Aorta (tissue), 5 donors: ENCODE measurements at regions not wholly inside any gene's neighbourhood (a gene's known extent, or its start where the extent isn't known, plus 50 kb on each side); places are given as distances from the start of the nearest gene placed in this dataset.

ENCODE experiments used
- ATAC-seq: fragments of 200-7000 bp; cut with Tn5 transposase; one replicate; pipeline ENCODE4 v1.9.1; 2022; ENCODE audit warnings: moderate library complexity; ENCODE audit not compliant: low FRiP score
- DNase-seq, 2 donors: peaks; one replicate each; pipeline ENCODE4 v3.0.0-alpha.2; 2020
- H3K27ac ChIP-seq, 2 donors: one replicate each; pipeline ENCODE4 v1.5.1; 2013; ENCODE audit warnings: low read length in 2 of 2, mild to moderate bottlenecking in 2 of 2, moderate library complexity in 2 of 2, control low read depth in 1 of 2, inconsistent platforms in 1 of 2, low read depth in 1 of 2
- H3K27me3 ChIP-seq, 2 donors: one replicate each; pipeline ENCODE4 v1.6.1; 2013; ENCODE audit warnings: control low read depth in 1 of 2, low read length in 1 of 2, mild to moderate bottlenecking in 1 of 2, moderate library complexity in 1 of 2; ENCODE audit not compliant: insufficient read depth in 2 of 2, control insufficient read depth in 1 of 2
- H3K36me3 ChIP-seq, 2 donors: one replicate each; pipeline ENCODE4 v1.6.1; 2013; ENCODE audit warnings: control low read depth in 1 of 2, low read length in 1 of 2, mild to moderate bottlenecking in 1 of 2; ENCODE audit not compliant: insufficient read depth in 2 of 2, control insufficient read depth in 1 of 2
- H3K4me1 ChIP-seq, 2 donors: one replicate each; pipeline ENCODE4 v1.6.1; 2013; ENCODE audit warnings: low read length in 2 of 2, control low read depth in 1 of 2, mild to moderate bottlenecking in 1 of 2, moderate library complexity in 1 of 2; ENCODE audit not compliant: insufficient read depth in 2 of 2, control insufficient read depth in 1 of 2
- H3K4me3 ChIP-seq, 2 donors: one replicate each; pipeline ENCODE4 v1.5.1; 2013; ENCODE audit warnings: low read length in 2 of 2, control low read depth in 1 of 2, mild to moderate bottlenecking in 1 of 2
- H3K9me3 ChIP-seq: one replicate; pipeline ENCODE4 v1.6.1; 2013; ENCODE audit warnings: mild to moderate bottlenecking, low read length; ENCODE audit not compliant: control insufficient read depth
- WGBS, 2 donors: extraction: QIAGEN DNeasy Blood & Tissue Kit; methylation state at CpG; one replicate each; pipeline ENCODE4 v1.1.7; 2013; 5-methylcytosine and 5-hydroxymethylcytosine counted together
- intact Hi-C, 2 donors: fragments of 100-400 bp; cut with DNase I; formaldehyde crosslinking; loops; one replicate each; pipeline versions ENCODE4 v1.14.2 to v1.15.0; 2022
- donor health status: healthy with polysubstance abuse.
- donor health status: Bipolar disorder and iron deficiency.
- donor health status: DM: no; HTN: no; CAD: no.
- donor health status: DM: no; HTN: no; CAD: no.
- donor health status: DM: yes; HTN: yes; CAD: no.

DNA sequence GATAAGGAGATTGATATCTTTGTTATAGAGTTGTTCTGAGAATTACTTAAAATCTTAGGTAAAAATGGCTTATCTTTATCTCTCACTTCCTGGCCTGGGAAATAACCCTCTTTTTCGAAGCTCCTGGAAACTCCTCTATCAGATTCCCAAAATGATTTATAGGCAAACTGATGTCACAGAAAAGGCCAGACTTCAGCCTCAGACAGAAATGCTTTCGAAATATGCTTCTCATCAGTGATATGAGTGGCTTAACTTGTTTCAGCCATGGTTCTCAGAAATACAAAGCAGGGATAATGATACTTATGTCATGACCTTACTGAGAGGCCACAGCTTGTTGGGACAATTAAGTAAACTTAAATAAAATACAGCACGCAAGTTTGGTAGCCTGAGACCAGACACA lies 85.3 kb upstream of the HS3ST1 start:
- Histone ChIP-seq H3K4me3 (no peak overlapping the region), H3K4me1 (no peaks in the 10 kb centered on the region), H3K27ac (no peak overlapping the region), H3K27me3 (no peaks in the 10 kb centered on the region), H3K36me3 (no peaks in the 10 kb centered on the region), H3K9me3 (no peaks in the 10 kb centered on the region)
- ATAC-seq (no peak), DNase-seq (no peak)
- intact Hi-C loops = no loop called here
- 47 to 76% methylated on average over 3 of the region's 3 CpGs for WGBS, 2 donors

DNA sequence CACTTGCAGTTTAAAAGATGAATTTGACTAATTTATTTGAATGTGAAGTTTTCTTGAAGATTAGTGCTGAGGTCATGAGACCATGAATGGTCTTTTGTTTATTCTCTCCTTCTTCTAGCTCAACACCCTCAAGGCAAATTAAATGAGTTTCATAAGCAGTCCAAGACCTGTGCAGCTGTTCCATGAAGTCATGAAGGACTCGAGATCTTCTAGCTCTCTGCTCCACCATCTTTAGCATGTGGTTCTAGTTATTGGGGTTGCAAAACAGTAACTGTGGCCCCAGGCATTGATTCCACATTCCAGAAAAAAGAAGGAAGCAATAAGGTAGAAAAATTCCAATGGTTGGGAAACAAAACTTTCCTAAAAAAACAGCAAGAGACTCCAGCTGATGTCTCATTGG lies 84.2 kb upstream of the HS3ST1 start:
- 59 to 61% methylated on average over 1 of the region's 1 CpG for WGBS, 2 donors
- intact Hi-C loops = no loop called here
- no peak for ATAC-seq

DNA sequence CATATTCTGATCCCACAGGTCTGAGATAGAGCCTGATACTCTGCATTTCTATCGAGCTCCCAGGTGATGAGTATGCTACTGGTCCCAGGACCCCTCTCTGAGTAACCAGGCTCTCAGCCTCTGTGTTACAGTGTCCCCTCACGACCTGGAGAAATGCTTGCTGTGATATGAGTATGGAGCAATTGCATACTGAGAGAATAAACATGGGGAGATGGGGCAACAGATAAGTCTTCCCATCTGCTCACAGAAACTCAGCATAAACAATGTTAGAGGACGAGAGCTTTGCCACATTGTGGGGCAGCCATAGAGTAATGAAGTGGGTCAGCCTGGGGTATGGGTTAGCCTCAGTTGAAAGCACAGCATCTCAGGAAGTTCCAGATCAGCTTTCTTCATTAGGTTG lies 82.6 kb upstream of the HS3ST1 start:
- 65 to 74% methylated on average over 3 of the region's 3 CpGs for WGBS, 2 donors
- intact Hi-C loops = no loop called here

More for the DNA sequence above, 84.2 kb upstream of the HS3ST1 start:
- H3K27ac ChIP-seq = no peak overlapping the region
- no peaks in the 10 kb centered on the region for H3K4me1 ChIP-seq
- H3K4me3 ChIP-seq = no peak overlapping the region
- no peaks in the 10 kb centered on the region for H3K9me3 ChIP-seq
- no peaks in the 10 kb centered on the region for H3K27me3 ChIP-seq
- H3K36me3 ChIP-seq = no peaks in the 10 kb centered on the region
- DNase-seq = no peak

DNA sequence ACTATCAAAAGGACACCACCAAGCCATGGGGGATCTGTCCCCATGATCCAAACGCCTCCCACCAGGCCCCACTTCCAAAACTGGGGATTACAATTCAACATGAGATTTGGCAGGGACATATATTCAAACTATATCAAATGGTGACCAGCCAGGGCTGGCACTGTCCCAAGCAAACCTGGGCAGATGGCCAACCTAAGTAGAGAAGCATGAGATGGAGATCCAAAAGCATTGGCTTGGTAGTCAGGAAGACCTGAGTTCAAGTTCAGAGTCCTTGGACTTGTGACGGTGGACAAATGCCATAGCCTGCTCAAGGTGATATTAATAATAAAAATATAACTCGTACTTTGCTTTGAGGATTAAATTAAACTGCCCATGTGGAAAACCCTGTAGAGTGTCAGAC lies 79.2 kb upstream of the HS3ST1 start:
- ATAC-seq = no peak
- 32 to 46% methylated on average over 3 of the region's 3 CpGs for WGBS, 2 donors
- Histone ChIP-seq H3K36me3 (no peaks in the 10 kb centered on the region), H3K9me3 (no peaks in the 10 kb centered on the region), H3K27me3 (no peaks in the 10 kb centered on the region), H3K4me3 (no peak overlapping the region), H3K27ac (no peak overlapping the region), H3K4me1 (no peaks in the 10 kb centered on the region)
- no peak for DNase-seq
- intact Hi-C loops = no loop called here

More for the DNA sequence above, 82.6 kb upstream of the HS3ST1 start:
- Histone ChIP-seq H3K4me3 (no peak overlapping the region), H3K36me3 (no peaks in the 10 kb centered on the region), H3K27me3 (no peaks in the 10 kb centered on the region), H3K9me3 (no peaks in the 10 kb centered on the region), H3K4me1 (no peaks in the 10 kb centered on the region), H3K27ac (no peak overlapping the region)
- no peak for DNase-seq
- no peak for ATAC-seq

DNA sequence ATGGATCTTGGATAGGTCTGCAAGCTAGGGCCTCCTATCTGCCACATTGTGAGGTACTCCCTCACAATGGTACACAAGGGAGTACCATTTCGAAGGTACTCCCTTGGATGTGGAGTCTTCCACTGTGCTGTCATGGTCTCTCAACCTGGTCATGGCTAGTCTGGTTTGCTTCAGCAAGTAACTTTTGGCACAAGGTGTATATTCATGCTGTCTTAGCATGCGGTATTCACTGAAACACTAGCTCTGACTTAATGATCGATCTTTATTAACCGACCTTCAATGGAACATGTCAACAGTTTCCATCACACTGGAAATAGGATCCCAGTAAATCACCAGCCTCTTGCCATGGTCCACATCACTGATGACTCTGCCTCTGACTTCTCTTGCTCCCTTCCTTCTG lies 77.5 kb upstream of the HS3ST1 start:
- no peak overlapping the region for H3K4me3 ChIP-seq
- DNase-seq (no peak), ATAC-seq (no peak)
- intact Hi-C loops = no loop called here
- no peaks in the 10 kb centered on the region for H3K27me3 ChIP-seq
- H3K27ac ChIP-seq = no peak overlapping the region
- no peaks in the 10 kb centered on the region for H3K4me1 ChIP-seq
- no peaks in the 10 kb centered on the region for H3K9me3 ChIP-seq
- no peaks in the 10 kb centered on the region for H3K36me3 ChIP-seq
- 94 to 95% methylated on average over 4 of the region's 4 CpGs for WGBS, 2 donors

DNA sequence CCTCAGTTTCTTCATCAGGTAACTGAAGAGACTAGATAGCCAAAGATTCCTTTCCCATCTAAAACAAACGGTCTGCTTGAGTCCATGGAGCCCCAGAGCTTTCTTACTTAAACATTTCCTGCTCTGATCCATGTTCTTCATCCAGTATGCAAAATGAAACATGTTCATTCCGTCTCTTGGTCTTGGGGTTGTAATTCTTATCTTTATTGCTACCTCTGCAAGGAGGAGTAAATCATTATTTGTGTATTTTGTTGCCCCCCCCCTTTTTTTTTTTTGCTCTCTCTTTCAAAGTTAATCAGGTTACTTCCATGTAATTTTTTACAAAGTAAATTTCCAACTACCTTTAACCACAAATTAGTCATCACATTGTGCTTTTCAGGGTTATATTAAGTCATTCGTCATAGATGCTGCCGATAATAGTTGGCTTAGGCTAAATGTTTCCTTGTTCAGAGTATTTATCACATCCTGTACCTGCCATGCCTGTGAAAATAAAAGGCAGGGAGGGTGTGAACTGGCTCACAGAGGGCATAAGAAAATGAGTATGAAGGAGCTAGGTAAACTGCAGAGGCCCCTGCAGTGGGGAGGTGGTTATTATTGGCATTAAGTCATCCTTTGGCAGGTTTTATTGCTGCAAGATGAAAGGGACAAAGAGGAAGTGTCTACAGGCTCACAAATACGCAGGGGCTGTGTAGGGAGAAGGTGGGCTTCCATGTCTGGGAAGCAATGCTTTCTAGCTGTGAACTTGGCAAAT lies 76.7 kb upstream of the HS3ST1 start:
- intact Hi-C loops = no loop called here
- DNase-seq = no peak
- ATAC-seq = no peak
- WGBS, 2 donors = 67 to 78% methylated on average over 5 of the region's 5 CpGs
- no peaks in the 10 kb centered on the region for H3K36me3 ChIP-seq
- no peaks in the 10 kb centered on the region for H3K27me3 ChIP-seq
- no peaks in the 10 kb centered on the region for H3K9me3 ChIP-seq
- H3K27ac ChIP-seq = no peak overlapping the region
- H3K4me3 ChIP-seq = no peak overlapping the region
- no peaks in the 10 kb centered on the region for H3K4me1 ChIP-seq

DNA sequence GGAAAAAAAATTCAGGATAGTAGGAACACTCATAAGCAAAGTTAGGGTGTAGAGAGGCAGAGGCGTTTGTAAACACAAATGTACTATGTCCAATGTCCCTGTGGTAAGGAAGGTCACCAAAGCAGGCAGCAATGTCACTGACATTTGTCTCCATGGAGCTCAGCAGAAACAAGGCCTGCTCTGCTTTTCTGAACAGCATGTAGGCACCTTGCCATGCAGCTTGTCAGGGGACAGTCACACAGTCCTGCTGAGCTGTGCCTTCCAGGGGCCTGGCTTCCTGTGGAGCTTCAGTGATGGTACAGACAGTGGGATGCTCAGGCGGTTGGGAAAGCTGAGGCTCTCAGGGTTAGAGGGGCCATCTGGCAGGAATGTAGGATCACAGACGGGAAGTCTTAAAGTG lies 74.5 kb upstream of the HS3ST1 start:
- no peaks in the 10 kb centered on the region for H3K36me3 ChIP-seq
- no peak for DNase-seq
- intact Hi-C loops = no loop called here
- no peak overlapping the region for H3K4me3 ChIP-seq
- H3K27me3 ChIP-seq = no peaks in the 10 kb centered on the region
- H3K4me1 ChIP-seq = no peaks in the 10 kb centered on the region
- H3K9me3 ChIP-seq = peaks cover 2% of the 10 kb centered on the region
- WGBS, 2 donors = 56 to 57% methylated on average over 3 of the region's 3 CpGs
- peak; percentile 41 for ATAC-seq
- no peak overlapping the region for H3K27ac ChIP-seq

DNA sequence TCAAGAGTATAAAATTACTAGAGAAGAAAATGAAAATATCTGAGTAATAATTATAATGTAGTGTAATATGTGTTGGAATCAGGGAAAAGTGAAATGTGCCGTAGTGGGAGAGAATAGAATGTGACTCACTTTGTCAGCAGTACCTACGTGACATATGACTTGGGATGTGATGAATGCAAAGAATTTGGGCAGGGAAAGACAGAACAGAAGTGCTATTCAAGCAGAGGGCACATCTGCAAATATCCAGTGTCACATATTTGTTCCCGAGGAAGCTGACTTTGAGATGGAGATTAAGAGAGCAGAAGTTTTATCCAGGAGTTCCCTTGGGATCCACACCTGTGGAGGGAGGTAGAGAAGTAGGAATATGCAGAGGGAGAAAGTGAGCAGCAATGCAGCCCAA lies 69.3 kb upstream of the HS3ST1 start:
- DNase-seq (no peak), ATAC-seq (no peak)
- 79 to 91% methylated on average over 3 of the region's 3 CpGs for WGBS, 2 donors
- Histone ChIP-seq H3K27ac (no peak overlapping the region), H3K4me3 (no peak overlapping the region), H3K9me3 (peaks cover 4% of the 10 kb centered on the region), H3K27me3 (no peaks in the 10 kb centered on the region), H3K36me3 (no peaks in the 10 kb centered on the region), H3K4me1 (no peaks in the 10 kb centered on the region)
- intact Hi-C loops = no loop called here

DNA sequence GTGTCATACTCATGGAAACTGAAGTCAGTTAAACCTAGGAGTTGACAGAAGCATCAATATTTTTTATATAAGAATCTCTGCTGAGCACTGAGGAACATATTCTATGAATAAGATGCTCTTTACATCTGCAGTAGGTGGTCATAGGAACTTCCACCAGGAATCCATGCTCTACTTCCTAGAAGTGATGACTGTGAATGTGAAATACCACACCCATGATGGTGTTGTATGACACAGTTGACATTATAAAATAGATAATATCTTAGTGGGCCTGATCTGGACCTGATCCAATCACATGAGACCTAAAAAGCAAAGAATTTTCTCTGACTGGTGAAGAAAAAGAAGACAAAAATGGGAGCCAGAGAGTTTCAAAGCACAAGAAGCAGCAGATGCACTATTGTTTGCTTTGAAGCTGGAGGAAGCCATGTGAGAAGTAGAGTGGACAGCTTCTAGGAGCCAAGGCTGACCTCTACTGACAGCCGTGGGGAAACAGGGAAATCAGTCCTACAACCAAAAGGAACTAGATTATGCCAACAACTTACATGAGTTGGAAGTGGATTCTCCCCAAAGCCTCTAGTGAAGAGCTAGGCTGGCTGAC lies 68.6 kb upstream of the HS3ST1 start:
- no peaks in the 10 kb centered on the region for H3K27me3 ChIP-seq
- intact Hi-C loops = no loop called here
- H3K27ac ChIP-seq = no peak overlapping the region
- H3K4me1 ChIP-seq = no peaks in the 10 kb centered on the region
- H3K36me3 ChIP-seq = no peaks in the 10 kb centered on the region
- DNase-seq (no peak), ATAC-seq (no peak)
- H3K9me3 ChIP-seq = peaks cover 4% of the 10 kb centered on the region
- WGBS, 2 donors = 88 to 90% methylated on average over 1 of the region's 1 CpG
- no peak overlapping the region for H3K4me3 ChIP-seq
